ENCODE measurements at regions not wholly inside any gene's neighbourhood (a gene's known extent, or its start where the extent isn't known, plus 50 kb on each side); places are given as distances from the start of the nearest gene placed in this dataset.

DNA sequence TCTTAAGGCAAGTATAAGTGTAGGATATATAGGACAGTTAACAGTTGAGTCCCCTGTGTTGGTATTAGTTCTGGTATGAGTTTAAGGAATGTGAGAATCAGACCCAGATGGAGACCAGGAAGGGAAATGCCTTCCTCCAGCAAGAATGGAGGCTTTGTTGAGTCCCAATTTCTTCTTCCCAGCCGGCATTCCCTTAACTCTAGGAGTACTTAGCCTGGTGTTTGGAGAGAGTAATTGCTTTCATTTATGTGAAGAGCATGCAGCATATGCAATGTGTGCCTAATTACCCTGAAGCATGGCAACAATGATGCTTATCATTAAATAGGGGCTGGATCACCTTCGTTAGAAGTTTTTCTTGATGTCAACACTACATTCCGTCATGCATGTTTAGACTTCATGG lies 225.9 kb upstream of the XYLT1 start:
- 93% methylated on average over 3 of the region's 3 CpGs for WGBS (ENCODE audit: insufficient coverage)
- Histone ChIP-seq H2AFZ (ENCODE audit: insufficient read depth, low read depth, low read length, poor library complexity, severe bottlenecking) (no peak overlapping the region), H3K79me2 (ENCODE audit: control insufficient read depth, insufficient read depth, low read length) (no peaks in the 10 kb centered on the region), H3K4me2 (replicated peaks; ENCODE audit: low read depth, low read length, poor library complexity, severe bottlenecking) (no peak overlapping the region), H3K4me3 (ENCODE audit: control extremely low read depth in 1 of 5, extremely low read depth in 1 of 5, insufficient read depth in 1 of 5, low read depth in 2 of 5, low read length in 4 of 5) (no peak overlapping the region), H3K36me3 (replicated peaks in 1 of 2; ENCODE audit: control extremely low read depth in 1 of 2, control insufficient read depth in 1 of 2, extremely low read depth in 1 of 2, insufficient read depth in 2 of 2, low read length in 1 of 2) (no peaks in the 10 kb centered on the region), H3K9ac (ENCODE audit: low read length) (no peak overlapping the region), H3K27ac (ENCODE audit: low read length in 2 of 2) (no peak overlapping the region), H3K27me3 (replicated peaks in 1 of 4; ENCODE audit: control extremely low read depth in 1 of 4, control insufficient read depth in 3 of 4, insufficient read depth in 4 of 4, low read length in 3 of 4) (peaks cover 0 to 4% (median 1%) of the 10 kb centered on the region in 4 experiments), H3K4me1 (ENCODE audit: control insufficient read depth in 2 of 2, insufficient read depth in 2 of 2, low read length in 2 of 2) (no peaks in the 10 kb centered on the region), H4K20me1 (ENCODE audit: control insufficient read depth, insufficient read depth, low read length, poor library complexity, severe bottlenecking) (no peaks in the 10 kb centered on the region), H3K9me3 (ENCODE audit: control extremely low read depth in 1 of 3, control insufficient read depth in 2 of 3, insufficient read depth in 1 of 3, low read length in 2 of 3) (peaks cover 0 to 3% (median 0%) of the 10 kb centered on the region in 3 donors)
- Mint-ChIP-seq H3K27ac (no peak overlapping the region), H3K4me1 (no peaks in the 10 kb centered on the region), H3K4me3 (no peak overlapping the region), H3K27me3 (peaks cover 17% of the 10 kb centered on the region), H3K9me3 (ENCODE audit: insufficient read depth) (no peaks in the 10 kb centered on the region)
- TF ChIP-seq, protein P1, sequence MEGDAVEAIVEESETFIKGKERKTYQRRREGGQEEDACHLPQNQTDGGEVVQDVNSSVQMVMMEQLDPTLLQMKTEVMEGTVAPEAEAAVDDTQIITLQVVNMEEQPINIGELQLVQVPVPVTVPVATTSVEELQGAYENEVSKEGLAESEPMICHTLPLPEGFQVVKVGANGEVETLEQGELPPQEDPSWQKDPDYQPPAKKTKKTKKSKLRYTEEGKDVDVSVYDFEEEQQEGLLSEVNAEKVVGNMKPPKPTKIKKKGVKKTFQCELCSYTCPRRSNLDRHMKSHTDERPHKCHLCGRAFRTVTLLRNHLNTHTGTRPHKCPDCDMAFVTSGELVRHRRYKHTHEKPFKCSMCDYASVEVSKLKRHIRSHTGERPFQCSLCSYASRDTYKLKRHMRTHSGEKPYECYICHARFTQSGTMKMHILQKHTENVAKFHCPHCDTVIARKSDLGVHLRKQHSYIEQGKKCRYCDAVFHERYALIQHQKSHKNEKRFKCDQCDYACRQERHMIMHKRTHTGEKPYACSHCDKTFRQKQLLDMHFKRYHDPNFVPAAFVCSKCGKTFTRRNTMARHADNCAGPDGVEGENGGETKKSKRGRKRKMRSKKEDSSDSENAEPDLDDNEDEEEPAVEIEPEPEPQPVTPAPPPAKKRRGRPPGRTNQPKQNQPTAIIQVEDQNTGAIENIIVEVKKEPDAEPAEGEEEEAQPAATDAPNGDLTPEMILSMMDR (IDR thresholded peaks at IDR 0.05): no peak
- no peak for TF ChIP-seq EZH2 (IDR thresholded peaks at IDR 0.05; ENCODE audit: borderline replicate concordance, insufficient read depth, low read depth, low read length, poor library complexity, severe bottlenecking)
- intact Hi-C loops (cut with micrococcal nuclease): no loop called here
- ATAC-seq (ENCODE audit: low read depth): no peak
- ChIA-PET POLR2A (no interaction called here), CTCF (no interaction called here)
- no peak for DNase-seq

DNA sequence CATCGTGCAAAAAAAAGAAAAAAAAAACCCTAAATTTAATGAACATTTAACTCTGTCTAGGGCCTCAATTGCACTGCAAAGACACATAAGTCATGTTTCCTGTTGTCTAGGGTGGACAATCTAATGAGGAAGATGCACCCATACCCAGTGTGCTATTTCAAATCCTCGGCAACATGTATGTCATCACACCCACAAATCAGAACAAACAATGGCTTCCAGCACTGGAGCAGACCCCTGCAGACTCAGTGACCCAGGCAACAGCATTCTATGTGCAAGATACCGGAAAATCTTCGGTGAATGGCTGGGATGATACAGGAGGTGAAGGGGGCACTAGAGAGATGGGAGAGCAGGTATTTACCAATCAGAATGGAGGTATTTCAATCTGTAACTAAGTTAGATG lies 221.7 kb upstream of the XYLT1 start:
- ChIA-PET CTCF (no interaction called here), POLR2A (no interaction called here)
- ATAC-seq (ENCODE audit: low read depth) (no peak), DNase-seq (no peak)
- H3K27me3 ChIP-seq (replicated peaks in 1 of 4; ENCODE audit: control extremely low read depth in 1 of 4, control insufficient read depth in 3 of 4, insufficient read depth in 4 of 4, low read length in 3 of 4): peaks cover 0 to 4% (median 0%) of the 10 kb centered on the region in 4 experiments
- no peak overlapping the region for H3K4me3 ChIP-seq (ENCODE audit: control extremely low read depth in 1 of 5, extremely low read depth in 1 of 5, insufficient read depth in 1 of 5, low read depth in 2 of 5, low read length in 4 of 5)
- TF ChIP-seq, protein P1 (IDR thresholded peaks at IDR 0.05): no peak
- TF ChIP-seq EZH2 (IDR thresholded peaks at IDR 0.05; ENCODE audit: borderline replicate concordance, insufficient read depth, low read depth, low read length, poor library complexity, severe bottlenecking): no peak
- no peaks in the 10 kb centered on the region for H3K79me2 ChIP-seq (ENCODE audit: control insufficient read depth, insufficient read depth, low read length)
- Mint-ChIP-seq H3K27ac (no peak overlapping the region), H3K9me3 (ENCODE audit: insufficient read depth) (no peaks in the 10 kb centered on the region), H3K4me1 (no peaks in the 10 kb centered on the region), H3K4me3 (no peak overlapping the region), H3K27me3 (peaks cover 19% of the 10 kb centered on the region)
- no peaks in the 10 kb centered on the region for H3K36me3 ChIP-seq (replicated peaks in 1 of 2; ENCODE audit: control extremely low read depth in 1 of 2, control insufficient read depth in 1 of 2, extremely low read depth in 1 of 2, insufficient read depth in 2 of 2, low read length in 1 of 2)
- no peaks in the 10 kb centered on the region for H4K20me1 ChIP-seq (ENCODE audit: control insufficient read depth, insufficient read depth, low read length, poor library complexity, severe bottlenecking)
- H3K4me1 ChIP-seq (ENCODE audit: control insufficient read depth in 2 of 2, insufficient read depth in 2 of 2, low read length in 2 of 2): no peaks in the 10 kb centered on the region
- no peak overlapping the region for H3K4me2 ChIP-seq (replicated peaks; ENCODE audit: low read depth, low read length, poor library complexity, severe bottlenecking)
- no peak overlapping the region for H3K9ac ChIP-seq (ENCODE audit: low read length)
- peaks cover 0 to 3% (median 0%) of the 10 kb centered on the region in 3 donors for H3K9me3 ChIP-seq (ENCODE audit: control extremely low read depth in 1 of 3, control insufficient read depth in 2 of 3, insufficient read depth in 1 of 3, low read length in 2 of 3)
- H3K27ac ChIP-seq (ENCODE audit: low read length in 2 of 2): no peak overlapping the region
- 95% methylated on average over 2 of the region's 4 CpGs for WGBS (ENCODE audit: insufficient coverage)
- intact Hi-C loops (cut with micrococcal nuclease): no loop called here
- no peak overlapping the region for H2AFZ ChIP-seq (ENCODE audit: insufficient read depth, low read depth, low read length, poor library complexity, severe bottlenecking)

All from B cell (primary cell).